ENCODE measurements at regions not wholly inside any gene's neighbourhood (a gene's known extent, or its start where the extent isn't known, plus 50 kb on each side); places are given as distances from the start of the nearest gene placed in this dataset.

- 78% methylated on average over 2 of the region's 2 CpGs for WGBS
- Histone ChIP-seq H3K9me3 (no peaks in the 10 kb centered on the region), H3K4me3 (no peak overlapping the region), H3K4me1 (no peaks in the 10 kb centered on the region), H3K27me3 (no peaks in the 10 kb centered on the region), H3K36me3 (no peaks in the 10 kb centered on the region), H3K27ac (no peak overlapping the region)
- DNase-seq (ENCODE audit: low spot score in 2 of 2): no peak
- TF ChIP-seq POLR2A (IDR thresholded peaks at IDR 0.05): no peak
- TF ChIP-seq CTCF (IDR thresholded peaks at IDR 0.05): no peak
- no peak for TF ChIP-seq EP300 (IDR thresholded peaks at IDR 0.05)
- TF ChIP-seq POLR2AphosphoS5 (IDR thresholded peaks at IDR 0.05): no peak
Observed at GRCh38 chr13:78428646-78429045, 174.7 kb downstream of the POU4F1 start.

- no peak for DNase-seq (ENCODE audit: low spot score in 2 of 2)
- TF ChIP-seq POLR2A (IDR thresholded peaks at IDR 0.05) (no peak), CTCF (IDR thresholded peaks at IDR 0.05) (no peak), POLR2AphosphoS5 (IDR thresholded peaks at IDR 0.05) (no peak)
- Histone ChIP-seq H3K27ac (no peak overlapping the region), H3K27me3 (no peaks in the 10 kb centered on the region), H3K9me3 (no peaks in the 10 kb centered on the region), H3K4me3 (no peak overlapping the region), H3K4me1 (no peaks in the 10 kb centered on the region), H3K36me3 (no peaks in the 10 kb centered on the region)
- 85% methylated on average over 4 of the region's 4 CpGs for WGBS
Observed at GRCh38 chr13:78426183-78426582, 177.2 kb downstream of the POU4F1 start.

- no peak for TF ChIP-seq EP300 (IDR thresholded peaks at IDR 0.05)
- no peak for TF ChIP-seq CTCF (IDR thresholded peaks at IDR 0.05)
- no peak for TF ChIP-seq POLR2A (IDR thresholded peaks at IDR 0.05)
- no peak for TF ChIP-seq POLR2AphosphoS5 (IDR thresholded peaks at IDR 0.05)
- DNase-seq (ENCODE audit: low spot score in 2 of 2): no peak
Observed at GRCh38 chr13:78420814-78421213, 182.5 kb downstream of the POU4F1 start.

GRCh38 chr13:78413887-78414553, 189.3 kb downstream of the POU4F1 start:
- H3K27ac ChIP-seq: no peak overlapping the region
- H3K4me1 ChIP-seq: no peaks in the 10 kb centered on the region
- TF ChIP-seq POLR2A (IDR thresholded peaks at IDR 0.05): no peak
- no peak for TF ChIP-seq POLR2AphosphoS5 (IDR thresholded peaks at IDR 0.05)
- TF ChIP-seq EP300 (IDR thresholded peaks at IDR 0.05): no peak
- no peak for DNase-seq (ENCODE audit: low spot score in 2 of 2)
- H3K36me3 ChIP-seq: no peaks in the 10 kb centered on the region
- no peak overlapping the region for H3K4me3 ChIP-seq
- 60% methylated on average over 2 of the region's 2 CpGs for WGBS
- no peaks in the 10 kb centered on the region for H3K27me3 ChIP-seq
- H3K9me3 ChIP-seq: no peaks in the 10 kb centered on the region

More at GRCh38 chr13:78420814-78421213, 182.5 kb downstream of the POU4F1 start:
- WGBS: 76% methylated on average over 4 of the region's 4 CpGs
- no peaks in the 10 kb centered on the region for H3K4me1 ChIP-seq
- no peaks in the 10 kb centered on the region for H3K36me3 ChIP-seq
- no peaks in the 10 kb centered on the region for H3K9me3 ChIP-seq
- H3K4me3 ChIP-seq: no peak overlapping the region
- no peaks in the 10 kb centered on the region for H3K27me3 ChIP-seq
- no peak overlapping the region for H3K27ac ChIP-seq

GRCh38 chr13:78410847-78411246, 192.5 kb downstream of the POU4F1 start:
- H3K27ac ChIP-seq: no peak overlapping the region
- TF ChIP-seq POLR2AphosphoS5 (IDR thresholded peaks at IDR 0.05): no peak
- TF ChIP-seq POLR2A (IDR thresholded peaks at IDR 0.05): no peak
- TF ChIP-seq CTCF (IDR thresholded peaks at IDR 0.05): no peak
- no peak for TF ChIP-seq EP300 (IDR thresholded peaks at IDR 0.05)
- no peaks in the 10 kb centered on the region for H3K36me3 ChIP-seq
- no peak overlapping the region for H3K4me3 ChIP-seq
- H3K4me1 ChIP-seq: no peaks in the 10 kb centered on the region
- 42% methylated on average over 1 of the region's 1 CpG for WGBS
- DNase-seq (ENCODE audit: low spot score in 2 of 2): no peak
- H3K27me3 ChIP-seq: no peaks in the 10 kb centered on the region
- no peaks in the 10 kb centered on the region for H3K9me3 ChIP-seq

GRCh38 chr13:78410164-78410563, 193.2 kb downstream of the POU4F1 start:
- WGBS: 41% methylated on average over 2 of the region's 2 CpGs
- no peak for DNase-seq (ENCODE audit: low spot score in 2 of 2)
- Histone ChIP-seq H3K4me1 (no peaks in the 10 kb centered on the region), H3K9me3 (no peaks in the 10 kb centered on the region), H3K27me3 (no peaks in the 10 kb centered on the region), H3K27ac (no peak overlapping the region), H3K4me3 (no peak overlapping the region), H3K36me3 (no peaks in the 10 kb centered on the region)
- TF ChIP-seq EP300 (IDR thresholded peaks at IDR 0.05): no peak
